Upper lobe of left lung (tissue), 4 donors: ENCODE measurements at regions not wholly inside any gene's neighbourhood (a gene's known extent, or its start where the extent isn't known, plus 50 kb on each side); places are given as distances from the start of the nearest gene placed in this dataset.

Experiments
- CTCF ChIP-seq, 6 experiments: fragments of 450-650 bp in 4 of 6; fragments of 200-600 bp in 2 of 6; sonication (generic) in 2 of 6; IDR thresholded peaks; one replicate each; pipeline ENCODE4 v1.5.1; 2016 to 2019; ENCODE audit warnings: antibody characterized with exemption in 6 of 6
- EP300 ChIP-seq, 4 donors: sonication (generic); formaldehyde crosslinking; IDR thresholded peaks; one replicate each; pipeline ENCODE4 v1.5.1; 2017; ENCODE audit warnings: antibody characterized with exemption in 4 of 4, control low read depth in 2 of 4
- POLR2A ChIP-seq, 4 donors: fragments of 450-650 bp; IDR thresholded peaks; one replicate each; pipeline ENCODE4 v1.5.1; 2016 to 2017; ENCODE audit warnings: antibody characterized with exemption in 4 of 4, mild to moderate bottlenecking in 2 of 4
- POLR2AphosphoS5 ChIP-seq, 2 donors: sonication (generic); formaldehyde crosslinking; IDR thresholded peaks; one replicate each; pipeline ENCODE4 v1.5.1; 2017; ENCODE audit warnings: antibody characterized with exemption in 2 of 2

DNA sequence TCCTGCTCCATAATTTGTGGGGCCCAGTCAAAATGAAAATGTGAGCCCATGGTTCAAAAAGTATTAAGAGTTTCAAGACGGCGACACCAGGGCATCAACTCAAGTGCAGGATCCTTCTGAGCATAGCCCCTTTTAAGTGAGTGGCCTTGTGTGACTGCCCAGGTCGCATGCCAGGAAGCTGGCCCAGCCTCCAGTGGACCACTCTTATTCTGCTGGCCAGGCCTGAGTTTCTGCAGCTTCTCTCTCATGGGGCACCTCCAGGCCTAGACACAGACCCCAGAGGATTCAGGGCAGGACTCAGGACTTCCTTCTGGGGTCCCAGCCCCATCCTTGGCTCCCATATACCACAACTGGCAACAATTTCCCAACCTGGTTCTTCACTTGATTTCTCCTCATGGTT is 83.5 kb upstream of the HAAO start:
- TF ChIP-seq CTCF (IDR thresholded peaks at IDR 0.05) (no peak), POLR2A (IDR thresholded peaks at IDR 0.05) (no peak), EP300 (IDR thresholded peaks at IDR 0.05) (no peak), POLR2AphosphoS5 (IDR thresholded peaks at IDR 0.05) (no peak)
